Parathyroid adenoma (tissue), 2 donors: ENCODE measurements at regions not wholly inside any gene's neighbourhood (a gene's known extent, or its start where the extent isn't known, plus 50 kb on each side); places are given as distances from the start of the nearest gene placed in this dataset.
"Not testable (repeated sequence)": the region's sequence is repeated elsewhere in the genome, so short reads cannot be mapped to it uniquely, and the experiment has no call there.

Experiments used
- H2AFZ ChIP-seq: fragments of 300-600 bp; sonication (generic); one replicate; pipeline ENCODE4 v1.7.0; 2017; ENCODE audit warnings: antibody characterized with exemption, mild to moderate bottlenecking
- H3K27ac ChIP-seq: fragments of 300-600 bp; sonication (generic); one replicate; pipeline ENCODE4 v1.7.0; 2017
- H3K27me3 ChIP-seq: fragments of 300-600 bp; sonication (generic); one replicate; pipeline ENCODE4 v1.7.0; 2017; ENCODE audit warnings: low read length; ENCODE audit not compliant: control insufficient read depth, insufficient read depth
- H3K36me3 ChIP-seq: fragments of 300-600 bp; sonication (generic); one replicate; pipeline ENCODE4 v1.7.0; 2017; ENCODE audit warnings: low read length; ENCODE audit not compliant: control insufficient read depth, insufficient read depth
- H3K4me1 ChIP-seq: fragments of 300-600 bp; sonication (generic); one replicate; pipeline ENCODE4 v1.7.0; 2017; ENCODE audit warnings: control low read depth
- H3K4me2 ChIP-seq: fragments of 300-600 bp; sonication (generic); one replicate; pipeline ENCODE4 v1.7.0; 2017; ENCODE audit warnings: low read length
- H3K4me3 ChIP-seq: fragments of 300-600 bp; sonication (generic); one replicate; pipeline ENCODE4 v1.7.0; 2017; ENCODE audit warnings: low read depth, low read length
- H3K79me2 ChIP-seq: fragments of 300-600 bp; sonication (generic); one replicate; pipeline ENCODE4 v1.7.0; 2017; ENCODE audit warnings: control low read depth
- H3K9ac ChIP-seq: fragments of 300-600 bp; sonication (generic); one replicate; pipeline ENCODE4 v1.7.0; 2017; ENCODE audit warnings: mild to moderate bottlenecking
- H3K9me3 ChIP-seq: fragments of 300-600 bp; sonication (generic); one replicate; pipeline ENCODE4 v1.7.0; 2017; ENCODE audit warnings: low read length; ENCODE audit not compliant: control insufficient read depth
- CTCF ChIP-seq: fragments of 300-600 bp; sonication (generic); IDR thresholded peaks from one replicate; pipeline ENCODE4 v1.7.0; 2017; ENCODE audit warnings: antibody characterized with exemption, mild to moderate bottlenecking
- donor health status: primary hyperparathyroidism.

GRCh38 chr12:116443821-116444589 is 115.2 kb upstream of the MAP1LC3B2 start:
- no peak overlapping the region for H3K4me3 ChIP-seq
- TF ChIP-seq CTCF = no peak
- H3K9ac ChIP-seq = no peak overlapping the region
- H3K27me3 ChIP-seq = no peaks in the 10 kb centered on the region
- H2AFZ ChIP-seq = no peak overlapping the region
- no peaks in the 10 kb centered on the region for H3K9me3 ChIP-seq
- H3K27ac ChIP-seq = no peak overlapping the region
- H3K4me1 ChIP-seq = no peaks in the 10 kb centered on the region
- no peak overlapping the region for H3K4me2 ChIP-seq
- no peaks in the 10 kb centered on the region for H3K36me3 ChIP-seq
- no peaks in the 10 kb centered on the region for H3K79me2 ChIP-seq

GRCh38 chr12:116444590-116444943 is 114.6 kb upstream of the MAP1LC3B2 start:
- Histone ChIP-seq H3K4me3 (no peak overlapping the region), H2AFZ (no peak overlapping the region), H3K4me2 (no peak overlapping the region), H3K9ac (no peak overlapping the region), H3K79me2 (no peaks in the 10 kb centered on the region), H3K36me3 (no peaks in the 10 kb centered on the region), H3K9me3 (no peaks in the 10 kb centered on the region), H3K27ac (no peak overlapping the region), H3K27me3 (no peaks in the 10 kb centered on the region), H3K4me1 (no peaks in the 10 kb centered on the region)
- no peak for TF ChIP-seq CTCF

GRCh38 chr12:116448165-116448739 is 110.9 kb upstream of the MAP1LC3B2 start:
- no peak overlapping the region for H3K27ac ChIP-seq
- no peaks in the 10 kb centered on the region for H3K36me3 ChIP-seq
- H3K27me3 ChIP-seq = no peaks in the 10 kb centered on the region
- H3K4me1 ChIP-seq = no peaks in the 10 kb centered on the region
- no peak for TF ChIP-seq CTCF
- no peak overlapping the region for H2AFZ ChIP-seq
- no peaks in the 10 kb centered on the region for H3K79me2 ChIP-seq
- no peak overlapping the region for H3K9ac ChIP-seq
- H3K4me2 ChIP-seq = no peak overlapping the region
- H3K4me3 ChIP-seq = no peak overlapping the region
- no peaks in the 10 kb centered on the region for H3K9me3 ChIP-seq

- Histone ChIP-seq H3K36me3 (no peaks in the 10 kb centered on the region), H3K79me2 (no peaks in the 10 kb centered on the region), H3K9me3 (no peaks in the 10 kb centered on the region), H3K27me3 (no peaks in the 10 kb centered on the region), H2AFZ (no peak overlapping the region), H3K27ac (no peak overlapping the region), H3K4me2 (no peak overlapping the region), H3K4me3 (no peak overlapping the region), H3K9ac (no peak overlapping the region), H3K4me1 (no peaks in the 10 kb centered on the region)
- TF ChIP-seq CTCF = no peak
These were observed 108.7 kb upstream of the MAP1LC3B2 start for GRCh38 chr12:116450406-116450910.

- not testable (repeated sequence) for H2AFZ ChIP-seq, H3K4me3 ChIP-seq, H3K36me3 ChIP-seq, H3K9me3 ChIP-seq, H3K27me3 ChIP-seq, H3K4me1 ChIP-seq, H3K79me2 ChIP-seq, H3K27ac ChIP-seq, H3K9ac ChIP-seq, H3K4me2 ChIP-seq
These were observed 106.2 kb upstream of the MAP1LC3B2 start for GRCh38 chr12:116452975-116453374.
